WTC11 (cell line): ENCODE measurements at regions not wholly inside any gene's neighbourhood (a gene's known extent, or its start where the extent isn't known, plus 50 kb on each side); places are given as distances from the start of the nearest gene placed in this dataset.

ENCODE experiments used
- ATAC-seq: fragments of 200-7000 bp; cut with Tn5 transposase; 2 replicates; pipeline ENCODE4 v1.10.0; 2021; ENCODE audit warnings: mild to moderate bottlenecking, moderate library complexity
- CTCF ChIA-PET: fragments of 300-600 bp; sonication (Branson Sonifier 250); formaldehyde crosslinking; loops from one replicate; lab custom pipeline; 2021; ENCODE audit warnings: antibody characterized with exemption; lab: Charles Lee
- POLR2A ChIA-PET: fragments of 350-600 bp; sonication (Branson Sonifier 250); formaldehyde crosslinking; loops from one replicate; lab custom pipeline; 2021; ENCODE audit warnings: antibody characterized with exemption; lab: Charles Lee
- DNase-seq: peaks from one replicate; pipeline ENCODE4 v3.0.0; 2021; ENCODE audit warnings: low spot score
- H3K27ac Mint-ChIP-seq: 2 replicates; pipeline ENCODE4 v1.8.0; 2021; ENCODE audit warnings: mixed read lengths
- H3K27me3 Mint-ChIP-seq: 2 replicates; pipeline ENCODE4 v1.8.0; 2021; ENCODE audit warnings: low read depth, mild to moderate bottlenecking, moderate library complexity, mixed read lengths
- H3K36me3 Mint-ChIP-seq: 2 replicates; pipeline ENCODE4 v1.8.0; 2021; ENCODE audit warnings: mixed read lengths
- H3K4me1 Mint-ChIP-seq: 2 replicates; pipeline ENCODE4 v1.8.0; 2022; ENCODE audit warnings: mixed read lengths
- H3K4me3 Mint-ChIP-seq: 2 replicates; pipeline ENCODE4 v1.8.0; 2021; ENCODE audit warnings: mild to moderate bottlenecking, moderate library complexity, mixed read lengths
- H3K9me3 Mint-ChIP-seq: 2 replicates; pipeline ENCODE4 v1.8.0; 2021; ENCODE audit warnings: mixed read lengths
- AFF4 ChIP-seq: sonication (generic); formaldehyde crosslinking; IDR thresholded peaks from 2 replicates; pipeline ENCODE4 v1.8.1; 2023; ENCODE audit warnings: mild to moderate bottlenecking, missing genetic modification reagents, borderline replicate concordance
- ATF1 ChIP-seq: sonication (generic); formaldehyde crosslinking; IDR thresholded peaks from 2 replicates; pipeline ENCODE4 v1.8.1; 2023; ENCODE audit warnings: mild to moderate bottlenecking, moderate library complexity, missing genetic modification reagents
- ATF3 ChIP-seq: sonication (generic); formaldehyde crosslinking; conservative IDR thresholded peaks from 2 replicates; pipeline ENCODE4 v1.8.1; 2022; ENCODE audit warnings: mild to moderate bottlenecking, missing genetic modification reagents
- ELF4 ChIP-seq: sonication (generic); formaldehyde crosslinking; IDR thresholded peaks from 2 replicates; pipeline ENCODE4 v1.8.1; 2022; ENCODE audit warnings: low read depth, mild to moderate bottlenecking, moderate library complexity, missing genetic modification reagents
- EMX1 ChIP-seq: fragments of 250-450 bp; sonication (Bioruptor Pico); IDR thresholded peaks from 2 replicates; pipeline ENCODE4 v1.8.0; 2021; ENCODE audit warnings: mild to moderate bottlenecking
- FOXP1 ChIP-seq: sonication (generic); formaldehyde crosslinking; IDR thresholded peaks from 2 replicates; pipeline ENCODE4 v1.8.0; 2022; ENCODE audit warnings: missing genetic modification reagents, mild to moderate bottlenecking, moderate library complexity, borderline replicate concordance
- FOXP4 ChIP-seq: sonication (generic); formaldehyde crosslinking; IDR thresholded peaks from 2 replicates; pipeline ENCODE4 v1.8.0; 2022; ENCODE audit warnings: mild to moderate bottlenecking, missing genetic modification reagents
- GABPB1 ChIP-seq: sonication (generic); formaldehyde crosslinking; IDR thresholded peaks from 2 replicates; pipeline ENCODE4 v1.8.1; 2023; ENCODE audit warnings: mild to moderate bottlenecking, missing genetic modification reagents
- HMGXB4 ChIP-seq: sonication (generic); formaldehyde crosslinking; IDR thresholded peaks from 2 replicates; pipeline ENCODE4 v1.8.1; 2023; ENCODE audit warnings: mild to moderate bottlenecking, moderate library complexity, missing genetic modification reagents
- JAZF1 ChIP-seq: fragments of 250-450 bp; sonication (Bioruptor Pico); IDR thresholded peaks from 2 replicates; pipeline ENCODE4 v1.9.0; 2021; ENCODE audit warnings: moderate library complexity, mild to moderate bottlenecking, inconsistent platforms
- SOX15 ChIP-seq: fragments of 250-450 bp; sonication (Bioruptor Pico); IDR thresholded peaks from 2 replicates; pipeline ENCODE4 v1.9.0; 2021; ENCODE audit warnings: mild to moderate bottlenecking
- TEAD4 ChIP-seq: sonication (generic); formaldehyde crosslinking; IDR thresholded peaks from 2 replicates; pipeline ENCODE4 v1.8.0; 2022; ENCODE audit warnings: mild to moderate bottlenecking, missing genetic modification reagents
- ZNF219 ChIP-seq: sonication (generic); formaldehyde crosslinking; IDR thresholded peaks from 2 replicates; pipeline ENCODE4 v1.8.0; 2023; ENCODE audit warnings: missing genetic modification reagents, mild to moderate bottlenecking, borderline replicate concordance
- ZNF671 ChIP-seq: fragments of 250-450 bp; sonication (Bioruptor Pico); IDR thresholded peaks from 2 replicates; pipeline ENCODE4 v1.8.0; 2021; ENCODE audit warnings: mild to moderate bottlenecking
- TF ChIP-seq, protein P1 (sequence below): fragments of 250-450 bp; sonication (Bioruptor Pico); IDR thresholded peaks from 2 replicates; pipeline ENCODE4 v1.8.0; 2021; ENCODE audit warnings: mild to moderate bottlenecking
- TF ChIP-seq, protein P2 (sequence below): sonication (generic); formaldehyde crosslinking; IDR thresholded peaks from 2 replicates; pipeline ENCODE4 v1.8.1; 2022; ENCODE audit warnings: mild to moderate bottlenecking, moderate library complexity, missing genetic modification reagents
- TF ChIP-seq, protein P3 (sequence below): fragments of 250-450 bp; sonication (Bioruptor Pico); IDR thresholded peaks from 2 replicates; pipeline ENCODE4 v1.9.0; 2021; ENCODE audit warnings: mild to moderate bottlenecking

GRCh38 chr6:140252099-140252498 is 877.7 kb upstream of the CITED2 start:
- TF ChIP-seq ELF4 = no peak
- no peak for TF ChIP-seq AFF4 (CRISPR knock-in tag)
- no peak for TF ChIP-seq HMGXB4 (CRISPR knock-in tag)
- TF ChIP-seq, protein P1, sequence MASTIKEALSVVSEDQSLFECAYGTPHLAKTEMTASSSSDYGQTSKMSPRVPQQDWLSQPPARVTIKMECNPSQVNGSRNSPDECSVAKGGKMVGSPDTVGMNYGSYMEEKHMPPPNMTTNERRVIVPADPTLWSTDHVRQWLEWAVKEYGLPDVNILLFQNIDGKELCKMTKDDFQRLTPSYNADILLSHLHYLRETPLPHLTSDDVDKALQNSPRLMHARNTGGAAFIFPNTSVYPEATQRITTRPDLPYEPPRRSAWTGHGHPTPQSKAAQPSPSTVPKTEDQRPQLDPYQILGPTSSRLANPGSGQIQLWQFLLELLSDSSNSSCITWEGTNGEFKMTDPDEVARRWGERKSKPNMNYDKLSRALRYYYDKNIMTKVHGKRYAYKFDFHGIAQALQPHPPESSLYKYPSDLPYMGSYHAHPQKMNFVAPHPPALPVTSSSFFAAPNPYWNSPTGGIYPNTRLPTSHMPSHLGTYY (CRISPR knock-in tag) = no peak
- no peak overlapping the region for H3K27ac Mint-ChIP-seq
- POLR2A ChIA-PET = no interaction called here
- peaks cover 17% of the 10 kb centered on the region for H3K9me3 Mint-ChIP-seq
- no peaks in the 10 kb centered on the region for H3K27me3 Mint-ChIP-seq
- DNase-seq = no peak
- peaks cover 25% of the 10 kb centered on the region for H3K4me1 Mint-ChIP-seq
- H3K4me3 Mint-ChIP-seq = no peak overlapping the region
- CTCF ChIA-PET = no interaction called here
- no peak for ATAC-seq
- peaks cover 5% of the 10 kb centered on the region; the same call in 1 of the 2 replicates for H3K36me3 Mint-ChIP-seq

- TF ChIP-seq HMGXB4 (CRISPR knock-in tag) (no peak), SOX15 (CRISPR knock-in tag) (no peak), ATF3 (CRISPR knock-in tag) (no peak), ATF1 (CRISPR knock-in tag) (no peak), FOXP1 (no peak), EMX1 (CRISPR knock-in tag) (no peak), TEAD4 (no peak)
- no peak for DNase-seq
Observed at GRCh38 chr6:140245296-140246040, 871.0 kb upstream of the CITED2 start.

GRCh38 chr6:140237251-140237650 is 862.8 kb upstream of the CITED2 start:
- no peak overlapping the region for H3K27ac Mint-ChIP-seq
- CTCF ChIA-PET = no interaction called here
- DNase-seq (no peak), ATAC-seq (no peak)
- peaks cover 37% of the 10 kb centered on the region for H3K9me3 Mint-ChIP-seq
- peaks cover 23% of the 10 kb centered on the region for H3K36me3 Mint-ChIP-seq
- H3K4me1 Mint-ChIP-seq = peaks cover 6% of the 10 kb centered on the region
- no peaks in the 10 kb centered on the region for H3K27me3 Mint-ChIP-seq
- no peak overlapping the region for H3K4me3 Mint-ChIP-seq
- POLR2A ChIA-PET = no interaction called here
- TF ChIP-seq ZNF219 (no peak), FOXP4 (CRISPR knock-in tag) (no peak), JAZF1 (CRISPR knock-in tag) (no peak), GABPB1 (CRISPR knock-in tag) (no peak), ZNF671 (CRISPR knock-in tag) (no peak)
- TF ChIP-seq, protein P2, sequence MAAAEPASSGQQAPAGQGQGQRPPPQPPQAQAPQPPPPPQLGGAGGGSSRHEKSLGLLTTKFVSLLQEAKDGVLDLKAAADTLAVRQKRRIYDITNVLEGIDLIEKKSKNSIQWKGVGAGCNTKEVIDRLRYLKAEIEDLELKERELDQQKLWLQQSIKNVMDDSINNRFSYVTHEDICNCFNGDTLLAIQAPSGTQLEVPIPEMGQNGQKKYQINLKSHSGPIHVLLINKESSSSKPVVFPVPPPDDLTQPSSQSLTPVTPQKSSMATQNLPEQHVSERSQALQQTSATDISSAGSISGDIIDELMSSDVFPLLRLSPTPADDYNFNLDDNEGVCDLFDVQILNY (CRISPR knock-in tag) = no peak
- TF ChIP-seq, protein P3, sequence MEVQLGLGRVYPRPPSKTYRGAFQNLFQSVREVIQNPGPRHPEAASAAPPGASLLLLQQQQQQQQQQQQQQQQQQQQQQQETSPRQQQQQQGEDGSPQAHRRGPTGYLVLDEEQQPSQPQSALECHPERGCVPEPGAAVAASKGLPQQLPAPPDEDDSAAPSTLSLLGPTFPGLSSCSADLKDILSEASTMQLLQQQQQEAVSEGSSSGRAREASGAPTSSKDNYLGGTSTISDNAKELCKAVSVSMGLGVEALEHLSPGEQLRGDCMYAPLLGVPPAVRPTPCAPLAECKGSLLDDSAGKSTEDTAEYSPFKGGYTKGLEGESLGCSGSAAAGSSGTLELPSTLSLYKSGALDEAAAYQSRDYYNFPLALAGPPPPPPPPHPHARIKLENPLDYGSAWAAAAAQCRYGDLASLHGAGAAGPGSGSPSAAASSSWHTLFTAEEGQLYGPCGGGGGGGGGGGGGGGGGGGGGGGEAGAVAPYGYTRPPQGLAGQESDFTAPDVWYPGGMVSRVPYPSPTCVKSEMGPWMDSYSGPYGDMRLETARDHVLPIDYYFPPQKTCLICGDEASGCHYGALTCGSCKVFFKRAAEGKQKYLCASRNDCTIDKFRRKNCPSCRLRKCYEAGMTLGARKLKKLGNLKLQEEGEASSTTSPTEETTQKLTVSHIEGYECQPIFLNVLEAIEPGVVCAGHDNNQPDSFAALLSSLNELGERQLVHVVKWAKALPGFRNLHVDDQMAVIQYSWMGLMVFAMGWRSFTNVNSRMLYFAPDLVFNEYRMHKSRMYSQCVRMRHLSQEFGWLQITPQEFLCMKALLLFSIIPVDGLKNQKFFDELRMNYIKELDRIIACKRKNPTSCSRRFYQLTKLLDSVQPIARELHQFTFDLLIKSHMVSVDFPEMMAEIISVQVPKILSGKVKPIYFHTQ (CRISPR knock-in tag) = no peak

More at GRCh38 chr6:140245296-140246040, 871.0 kb upstream of the CITED2 start:
- no peak for ATAC-seq
- ChIA-PET POLR2A (no interaction called here), CTCF (no interaction called here)
- H3K4me3 Mint-ChIP-seq = no peak overlapping the region
- no peaks in the 10 kb centered on the region for H3K4me1 Mint-ChIP-seq
- H3K27ac Mint-ChIP-seq = no peak overlapping the region
- peaks cover 30% of the 10 kb centered on the region for H3K9me3 Mint-ChIP-seq
- H3K36me3 Mint-ChIP-seq = peaks cover 6% of the 10 kb centered on the region
- no peaks in the 10 kb centered on the region for H3K27me3 Mint-ChIP-seq
